ENCODE measurements at regions not wholly inside any gene's neighbourhood (a gene's known extent, or its start where the extent isn't known, plus 50 kb on each side); places are given as distances from the start of the nearest gene placed in this dataset.

DNA sequence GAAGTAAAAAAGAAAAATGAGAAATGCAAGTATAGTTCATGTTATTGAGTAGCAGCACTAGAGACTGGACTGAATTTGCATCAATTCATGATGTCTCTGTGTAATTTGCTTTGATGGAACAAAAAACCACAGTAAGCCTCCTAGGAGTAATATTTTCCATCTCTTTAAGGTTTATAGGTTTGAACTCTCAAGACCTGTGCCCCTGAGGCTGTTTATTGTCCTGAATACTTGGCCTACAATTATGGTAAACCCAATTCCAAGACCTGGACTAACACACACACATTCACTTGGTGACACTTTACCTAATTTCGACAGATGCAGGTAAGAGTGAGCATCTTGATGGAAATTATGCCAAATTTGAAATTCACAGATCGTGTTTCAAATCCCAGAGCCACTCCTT lies 71.8 kb upstream of the ZNF521 start:
- DNase-seq = no peak

DNA sequence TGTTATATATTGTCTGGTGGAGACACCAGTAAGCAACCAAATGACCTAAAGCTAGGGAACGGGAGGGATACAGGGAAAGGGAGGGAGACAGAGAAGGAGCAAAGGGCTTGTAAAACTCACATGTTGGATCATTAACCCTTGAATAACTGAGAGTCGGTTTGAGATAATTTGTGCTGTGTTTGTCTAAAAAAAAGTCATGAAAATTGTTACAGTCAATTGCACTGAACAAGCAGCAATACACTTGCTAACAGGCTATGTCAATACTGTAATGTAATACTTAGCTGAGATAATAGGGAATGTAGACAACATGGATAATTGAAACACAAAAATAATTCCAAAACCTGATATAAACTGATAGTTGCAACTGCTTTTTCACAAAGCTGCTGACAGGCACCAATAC lies 71.3 kb upstream of the ZNF521 start:
- no peak for DNase-seq

DNA sequence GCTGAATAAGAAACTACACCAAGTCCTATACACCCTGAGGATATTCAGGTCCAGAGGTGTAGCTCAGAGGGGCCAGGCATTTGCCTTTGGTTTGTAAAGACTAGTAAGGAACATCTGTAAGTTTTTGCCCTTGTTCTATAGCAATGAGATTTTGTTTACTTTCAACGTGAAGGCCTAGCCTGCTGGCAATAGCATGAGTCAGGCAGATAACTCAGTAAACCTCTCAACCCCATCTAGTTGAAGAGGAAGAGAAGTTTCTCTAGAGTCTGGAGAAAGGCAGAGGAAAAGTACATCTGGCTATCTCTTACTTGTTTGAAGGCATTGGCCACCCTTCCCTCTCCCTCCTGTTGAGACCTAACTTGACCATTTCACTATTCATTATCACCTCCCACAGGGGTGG lies 70.3 kb upstream of the ZNF521 start:
- DNase-seq = no peak

DNA sequence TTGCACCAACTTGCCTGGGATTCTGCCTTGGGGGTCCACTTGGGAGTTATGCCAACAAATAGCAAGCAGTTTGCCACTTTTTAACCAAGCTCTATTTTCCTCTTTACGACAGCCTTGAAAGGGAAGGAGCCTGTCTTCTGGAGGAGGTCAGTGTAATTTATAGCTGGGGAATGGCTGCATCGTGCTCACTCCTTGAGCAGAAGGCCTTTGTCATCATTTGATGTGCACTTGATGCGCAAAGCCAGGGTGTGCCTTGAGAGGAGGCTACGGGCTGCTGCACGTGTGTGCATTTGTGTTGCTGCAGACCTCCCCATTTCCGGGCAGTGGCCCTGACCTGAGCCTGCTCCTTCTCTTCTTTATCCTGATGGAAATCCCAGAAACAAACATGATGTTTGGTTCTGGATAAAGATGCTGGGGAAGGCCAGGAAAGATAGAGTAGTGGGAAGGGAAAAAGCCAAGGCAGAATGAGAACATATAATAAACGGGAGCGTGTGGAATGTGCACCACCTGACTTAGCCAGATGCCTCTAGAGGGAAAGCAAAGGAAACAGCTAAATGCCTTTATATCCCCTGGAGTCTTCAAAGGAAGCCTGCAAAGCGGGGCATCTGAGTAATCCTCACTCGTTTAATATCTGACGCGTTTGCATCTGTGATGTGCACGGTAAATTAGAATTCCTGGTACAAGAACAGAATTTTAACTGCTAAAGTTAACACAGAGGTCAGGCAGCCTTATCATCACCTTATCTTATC lies 68.3 kb upstream of the ZNF521 start:
- no peak for DNase-seq

DNA sequence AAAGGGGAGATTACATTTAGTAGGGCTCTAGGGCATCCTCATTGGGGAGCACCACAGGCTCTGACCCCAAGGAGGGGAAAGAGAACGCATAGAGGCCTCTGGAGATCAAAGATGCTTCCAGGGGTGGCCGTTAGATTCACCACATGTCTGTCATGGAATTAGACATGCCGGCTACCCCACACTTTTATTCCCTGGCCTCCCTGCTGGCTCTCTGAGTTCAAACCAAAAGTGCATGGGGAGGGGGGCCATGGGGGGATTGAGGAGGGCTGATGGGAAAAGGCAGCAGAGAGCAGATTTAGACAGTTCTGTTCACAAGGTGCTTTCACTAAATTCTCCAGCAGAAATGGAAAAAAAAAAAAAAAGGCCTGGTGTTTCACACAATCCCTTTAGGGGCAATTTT lies 64.4 kb upstream of the ZNF521 start:
- no peak for DNase-seq

DNA sequence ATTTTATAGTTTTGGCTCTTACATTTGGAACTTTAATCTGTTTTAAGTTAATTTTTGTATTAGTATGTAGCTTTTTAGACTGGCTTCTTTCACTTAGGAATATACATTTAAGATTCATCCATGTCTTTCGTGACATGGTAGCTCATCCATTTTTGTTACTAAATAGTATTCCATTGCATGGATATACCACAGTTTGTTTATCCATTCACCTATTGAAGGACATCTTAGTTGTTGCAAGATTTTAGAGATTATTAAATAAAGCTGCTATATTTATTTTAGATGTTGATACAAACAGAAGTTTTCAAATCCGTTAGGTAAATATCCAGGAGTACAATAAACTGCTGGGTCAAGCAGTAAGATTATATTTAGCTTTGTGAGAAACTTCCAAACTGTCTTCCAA lies 58.0 kb upstream of the ZNF521 start:
- no peak for DNase-seq

DNA sequence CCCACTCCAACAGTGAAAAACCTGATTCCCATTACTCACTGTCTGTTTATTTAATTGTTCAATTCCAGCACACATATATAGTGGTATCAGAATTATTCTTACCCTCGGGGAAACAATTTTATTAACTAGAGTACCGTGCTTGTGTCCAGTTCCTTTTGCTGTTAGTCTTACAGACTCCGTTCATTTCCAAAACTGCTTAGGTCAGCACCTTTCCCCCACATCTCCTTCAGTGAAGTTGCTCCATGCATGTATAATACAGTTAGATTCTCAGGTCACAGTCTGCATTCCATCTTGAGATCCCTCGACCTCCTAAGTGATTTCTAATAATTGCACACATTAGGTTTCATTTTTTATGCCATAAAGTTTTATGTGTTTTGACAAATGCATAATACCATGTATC lies 56.3 kb upstream of the ZNF521 start:
- no peak for DNase-seq

All from stimulated activated CD4-positive, alpha-beta T cell treated with anti-CD3 and anti-CD28 coated beads, Interleukin-4, amount 100 ng/mL, for 4 hours (primary cell).